A549 (cell line): ENCODE measurements at regions not wholly inside any gene's neighbourhood (a gene's known extent, or its start where the extent isn't known, plus 50 kb on each side); places are given as distances from the start of the nearest gene placed in this dataset.

Source experiments
- CHD2 ChIP-seq: fragments of 150-350 bp; IDR thresholded peaks from 2 replicates; pipeline ENCODE4 v1.6.1; 2014; ENCODE audit warnings: low read length; ENCODE audit not compliant: partially characterized antibody
- CHD4 ChIP-seq: fragments of 200-600 bp; sonication (generic); IDR thresholded peaks from 2 replicates; pipeline ENCODE4 v1.6.1; 2016; ENCODE audit warnings: antibody characterized with exemption, mild to moderate bottlenecking, borderline replicate concordance
- CTCF ChIP-seq: fragments of >200 bp; sonication (Bioruptor Twin); formaldehyde crosslinking; IDR thresholded peaks from 3 replicates; pipeline ENCODE4 v1.5.1; 2016
- GATA3 ChIP-seq: IDR thresholded peaks from 2 replicates; pipeline ENCODE4 v1.6.1; 2012; ENCODE audit warnings: borderline replicate concordance
- PHF8 ChIP-seq: fragments of 200-600 bp; sonication (generic); IDR thresholded peaks from 2 replicates; pipeline ENCODE4 v1.6.1; 2016; ENCODE audit warnings: low read depth, mild to moderate bottlenecking, antibody characterized with exemption, moderate library complexity, borderline replicate concordance
- POLR2A ChIP-seq: IDR thresholded peaks from 2 replicates; pipeline ENCODE4 v1.6.1; 2012; ENCODE audit warnings: mild to moderate bottlenecking, low read length
- RAD21 ChIP-seq, 2 experiments: fragments of >200 bp in 1 of 2; sonication (Bioruptor Twin) in 1 of 2; formaldehyde crosslinking in 1 of 2; IDR thresholded peaks in 1 of 2; conservative IDR thresholded peaks in 1 of 2; 2 replicates in 1 of 2; 3 replicates in 1 of 2; pipeline ENCODE4 v1.6.1; 2012 to 2018; ENCODE audit warnings: inconsistent platforms in 1 of 2
- SMC3 ChIP-seq: fragments of >200 bp; sonication (Bioruptor Twin); formaldehyde crosslinking; IDR thresholded peaks from 3 replicates; pipeline ENCODE4 v1.6.1; 2018; ENCODE audit warnings: inconsistent platforms

- TF ChIP-seq SMC3: no peak
- no peak for TF ChIP-seq GATA3
- TF ChIP-seq RAD21 (conservative IDR thresholded peaks at IDR 0.05 in 1 of 2, IDR thresholded peaks at IDR 0.05 in 1 of 2): no peak
- TF ChIP-seq CHD4: no peak
- no peak for TF ChIP-seq CTCF
- TF ChIP-seq POLR2A: no peak
- no peak for TF ChIP-seq PHF8
- TF ChIP-seq CHD2: no peak
These were observed 95.2 kb downstream of the CLDN1 start for GRCh38 chr3:190227064-190227463.
